ENCODE measurements at regions not wholly inside any gene's neighbourhood (a gene's known extent, or its start where the extent isn't known, plus 50 kb on each side); places are given as distances from the start of the nearest gene placed in this dataset.
"Not testable (repeated sequence)": the region's sequence is repeated elsewhere in the genome, so short reads cannot be mapped to it uniquely, and the experiment has no call there.

GRCh38 chr1:9469882-9470281 is 69.4 kb upstream of the SLC25A33 start:
- DNase-seq, result not testable (repeated sequence)

- DNase-seq, result no peak
Measured at GRCh38 chr1:9471679-9472078, 67.6 kb upstream of the SLC25A33 start.

- DNase-seq, result no peak
Measured at GRCh38 chr1:9472386-9473031, 66.8 kb upstream of the SLC25A33 start.

GRCh38 chr1:9473032-9473807 is 66.0 kb upstream of the SLC25A33 start:
- DNase-seq, result no peak

GRCh38 chr1:9475061-9475627 is 64.1 kb upstream of the SLC25A33 start:
- no peak for DNase-seq

- DNase-seq, result no peak
Measured at GRCh38 chr1:9476790-9477463, 62.3 kb upstream of the SLC25A33 start.

GRCh38 chr1:9477535-9477934 is 61.7 kb upstream of the SLC25A33 start:
- no peak for DNase-seq

DNA sequence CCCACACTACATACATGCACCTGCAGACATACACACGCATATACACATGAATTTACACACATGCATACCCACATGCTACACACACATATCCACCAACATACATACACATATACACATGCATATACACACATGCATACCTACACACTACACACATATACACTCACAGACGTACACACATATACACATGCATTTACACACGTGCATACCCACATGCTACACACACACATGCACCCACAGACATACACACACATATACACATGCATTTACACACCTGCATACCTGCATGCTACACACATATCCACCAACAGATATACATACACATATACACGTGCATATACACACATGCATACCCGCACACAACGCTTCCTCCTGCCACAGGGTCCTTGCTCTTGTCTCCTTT is 61.2 kb upstream of the SLC25A33 start:
- DNase-seq, result no peak

GRCh38 chr1:9481048-9481447 is 58.2 kb upstream of the SLC25A33 start:
- no peak for DNase-seq

DNA sequence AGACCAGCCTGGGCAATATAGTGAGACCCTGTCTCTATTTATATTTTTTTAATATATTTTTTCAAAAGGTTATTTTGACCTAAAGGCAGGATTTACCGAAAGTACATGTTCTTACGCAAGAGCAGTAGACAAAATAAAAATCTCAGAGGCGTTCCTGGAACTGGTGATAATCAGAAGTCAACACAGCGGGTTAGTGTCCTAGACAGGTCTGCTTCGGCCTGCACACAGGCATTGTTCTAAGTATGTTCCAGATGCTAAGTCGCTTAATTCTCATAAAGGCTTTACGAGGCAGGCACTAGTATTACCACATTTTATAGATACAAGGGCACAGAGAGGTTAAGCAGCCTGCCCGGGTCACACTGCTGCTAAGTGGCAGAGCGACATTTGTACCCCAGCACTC is 56.9 kb upstream of the SLC25A33 start:
- DNase-seq, result no peak

- DNase-seq, result no peak
Measured at GRCh38 chr1:9482816-9483572, 56.3 kb upstream of the SLC25A33 start.

DNA sequence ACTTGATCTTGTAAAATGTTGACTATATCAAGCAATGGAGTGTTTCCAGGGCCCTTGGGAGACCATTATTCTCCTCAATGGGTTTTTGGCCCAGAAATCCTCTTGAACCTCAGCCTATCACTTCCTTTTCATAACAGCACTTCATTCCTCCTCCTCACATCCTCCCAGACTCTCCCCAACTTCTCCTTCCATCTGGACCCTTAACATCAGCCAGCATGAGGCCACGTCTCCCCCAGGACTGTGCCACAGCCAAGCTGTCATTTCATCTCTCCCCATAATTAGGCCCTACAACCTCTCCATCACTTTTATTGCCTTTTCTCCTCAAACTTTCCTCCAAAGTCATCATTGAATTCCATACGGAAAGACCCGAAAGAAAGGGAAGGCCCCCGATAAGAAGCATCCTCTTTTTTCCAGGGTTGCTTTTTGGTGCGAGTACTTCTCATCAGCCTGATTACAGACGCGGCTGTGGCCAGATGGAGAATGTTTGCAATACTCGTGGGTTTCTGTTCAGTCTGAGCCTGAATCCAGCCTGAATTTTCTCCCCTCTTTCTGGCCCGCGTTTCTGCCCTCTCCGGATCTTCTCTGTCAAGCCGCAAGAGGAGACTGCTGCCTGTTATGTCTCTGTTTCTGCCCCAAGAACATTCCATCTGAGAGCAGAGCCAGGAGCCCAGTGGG is 52.7 kb upstream of the SLC25A33 start:
- DNase-seq, result no peak
